Glomerular visceral epithelial cell (primary cell): ENCODE measurements at regions not wholly inside any gene's neighbourhood (a gene's known extent, or its start where the extent isn't known, plus 50 kb on each side); places are given as distances from the start of the nearest gene placed in this dataset.
A peak's percentile ranks its signal among the peaks of the same experiment; 100 is the strongest.
"Not testable (repeated sequence)": the region's sequence is repeated elsewhere in the genome, so short reads cannot be mapped to it uniquely, and the experiment has no call there.

ENCODE experiments used
- DNase-seq: peaks from one replicate; pipeline ENCODE4 v3.0.0-alpha.2; 2016; ENCODE audit errors: extremely low spot score

DNA sequence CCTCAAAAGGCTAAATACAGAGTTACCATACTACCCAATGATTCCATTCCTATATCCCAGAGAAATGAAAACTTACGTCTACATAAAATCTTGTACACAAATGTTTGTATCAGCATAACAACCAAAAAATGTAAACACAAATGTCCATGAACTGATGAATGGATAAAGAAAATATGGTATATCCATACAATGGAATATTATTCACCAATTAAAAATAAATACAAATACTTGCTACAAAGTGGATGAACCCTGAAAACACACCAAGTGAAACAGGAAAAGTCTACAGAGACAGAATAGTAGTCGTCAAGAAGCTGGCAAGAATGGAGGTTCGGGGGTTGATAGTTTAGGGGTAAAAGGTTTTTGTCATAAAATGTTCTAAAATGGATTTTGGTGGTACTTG lies 54.0 kb upstream of the ANKRD28 start:
- DNase-seq, result no peak

- DNase-seq, result peak; percentile 33
Measured at GRCh38 chr3:15858547-15859506, 61.0 kb upstream of the ANKRD28 start.

DNA sequence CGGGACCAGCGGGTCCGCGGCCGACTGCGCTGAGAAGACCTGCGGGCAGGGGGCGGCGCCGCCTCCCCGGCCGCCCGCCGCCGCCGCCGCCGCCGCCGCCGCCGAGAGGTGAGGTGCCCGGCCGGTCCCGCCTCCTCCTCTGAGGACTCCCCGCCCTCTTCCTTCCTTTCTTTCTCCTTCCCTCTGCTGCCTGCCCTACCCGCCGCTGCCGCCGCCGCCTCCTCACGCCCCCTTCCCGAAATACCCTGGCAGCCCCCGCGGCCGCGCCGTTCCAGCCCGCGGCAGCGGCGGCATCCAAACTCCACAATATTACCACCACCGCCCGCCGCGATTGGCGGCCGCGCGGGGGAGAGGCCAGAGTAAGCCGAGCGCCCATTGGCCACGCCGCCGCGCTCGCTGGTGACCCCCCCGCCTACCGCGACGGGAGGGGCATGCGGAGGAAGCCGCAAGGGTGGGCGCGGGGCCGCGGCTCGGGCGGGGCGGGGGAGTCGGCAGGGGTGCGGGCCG lies 61.8 kb upstream of the ANKRD28 start:
- DNase-seq, result peak; percentile 89

DNA sequence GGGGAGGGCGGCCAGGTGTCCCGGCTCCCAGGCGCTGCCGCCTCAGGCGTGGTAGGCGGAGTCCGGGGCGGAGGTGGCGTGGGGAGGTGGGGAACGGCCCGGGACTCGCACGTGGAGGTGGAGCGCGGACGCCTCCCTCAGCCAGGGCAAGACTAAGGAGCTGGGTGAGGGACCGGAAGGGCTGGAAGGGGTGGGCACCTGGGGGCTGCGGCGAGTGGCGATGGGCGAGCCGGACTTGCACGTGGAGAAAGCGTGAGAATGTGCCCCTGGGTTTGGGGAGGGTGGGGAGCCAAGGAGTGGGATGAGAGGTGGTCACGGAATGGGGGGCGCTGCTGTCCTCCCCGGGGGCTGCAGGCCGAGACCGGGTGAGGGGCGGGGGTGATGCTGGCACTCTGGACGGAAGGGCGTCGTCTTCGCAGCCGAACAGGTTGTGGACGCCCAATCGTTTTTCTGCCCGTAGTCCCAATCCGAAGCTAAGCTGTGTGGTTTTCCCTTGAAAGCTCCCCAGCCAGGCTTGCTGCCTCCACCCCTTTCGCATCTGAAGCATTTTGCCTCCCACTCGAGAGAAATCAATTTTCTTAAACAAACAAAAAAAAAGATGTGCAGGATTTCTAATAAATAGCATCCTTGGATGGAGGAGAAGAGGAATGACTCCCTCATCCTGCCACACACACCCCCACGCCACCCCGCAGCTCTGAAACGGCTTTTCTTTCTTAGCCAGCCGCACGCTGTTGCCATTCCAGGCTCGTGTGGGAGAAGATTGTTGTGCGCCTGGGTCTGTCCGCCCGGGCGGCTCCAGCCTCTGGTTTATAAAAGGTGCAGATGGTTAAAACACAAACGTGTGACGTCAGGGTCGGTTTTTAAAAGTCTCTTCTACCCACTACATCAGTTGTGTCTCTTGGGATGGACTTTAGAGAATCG lies 62.5 kb upstream of the ANKRD28 start:
- DNase-seq, result peak; percentile 44

DNA sequence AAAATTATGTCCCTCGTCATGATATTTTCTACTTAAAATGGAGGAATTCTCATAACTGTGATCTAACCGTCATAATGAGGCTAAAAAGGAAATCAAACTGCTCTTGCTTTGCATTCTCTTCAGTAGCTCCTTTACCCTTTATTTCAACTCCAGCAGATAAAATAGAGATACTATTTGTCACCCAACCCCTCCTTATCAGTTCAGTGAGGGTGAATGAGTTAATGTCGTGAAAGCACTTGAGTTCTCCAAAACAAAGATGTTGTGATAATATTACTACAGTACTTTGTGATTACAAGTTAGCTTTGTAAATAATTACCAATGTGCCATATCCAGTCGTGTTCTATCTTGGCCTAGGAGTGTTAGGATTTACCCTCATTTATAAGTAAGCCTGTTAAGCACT lies 63.4 kb upstream of the ANKRD28 start:
- no peak for DNase-seq

DNA sequence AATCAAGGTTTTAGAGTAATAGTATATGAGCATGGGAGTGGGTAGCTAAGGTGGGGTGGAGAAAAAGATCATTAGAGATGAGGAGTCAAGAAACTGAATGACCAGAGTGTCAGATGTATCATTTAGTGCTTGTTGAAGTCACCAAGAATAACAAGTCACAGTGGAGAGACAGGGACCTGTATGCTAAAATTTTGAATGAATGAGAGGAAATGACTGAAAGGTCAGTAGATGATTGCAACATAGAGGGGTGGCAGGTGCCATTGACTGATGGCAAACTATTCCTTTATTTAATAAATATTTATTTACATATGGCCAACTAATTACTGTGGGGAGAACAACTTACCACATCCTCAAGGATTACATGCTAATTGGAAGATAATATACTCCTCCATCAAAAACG lies 75.0 kb upstream of the ANKRD28 start:
- no peak for DNase-seq

GRCh38 chr3:15873415-15873814 lies 75.6 kb upstream of the ANKRD28 start:
- no peak for DNase-seq

GRCh38 chr3:15875016-15875689 lies 77.4 kb upstream of the ANKRD28 start:
- DNase-seq, result peak; percentile 8

DNA sequence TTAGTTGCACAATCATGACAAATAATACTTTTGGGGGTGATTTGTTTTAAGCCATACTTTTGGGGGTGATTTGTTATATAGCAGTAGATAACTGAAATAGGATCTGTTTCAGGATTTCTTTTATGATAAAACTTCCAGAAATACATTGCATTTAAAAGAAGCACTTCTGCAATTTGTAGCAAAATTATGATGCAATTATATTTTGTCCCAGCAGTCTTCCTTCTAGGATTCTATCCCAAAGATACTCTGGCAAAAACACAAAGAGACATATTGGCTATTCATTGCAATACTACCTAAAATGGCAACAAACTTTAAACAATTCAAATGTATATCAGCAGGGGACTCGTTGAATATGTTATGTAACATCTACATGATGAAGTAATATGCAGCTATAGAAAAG lies 78.9 kb upstream of the ANKRD28 start:
- DNase-seq, result no peak

DNA sequence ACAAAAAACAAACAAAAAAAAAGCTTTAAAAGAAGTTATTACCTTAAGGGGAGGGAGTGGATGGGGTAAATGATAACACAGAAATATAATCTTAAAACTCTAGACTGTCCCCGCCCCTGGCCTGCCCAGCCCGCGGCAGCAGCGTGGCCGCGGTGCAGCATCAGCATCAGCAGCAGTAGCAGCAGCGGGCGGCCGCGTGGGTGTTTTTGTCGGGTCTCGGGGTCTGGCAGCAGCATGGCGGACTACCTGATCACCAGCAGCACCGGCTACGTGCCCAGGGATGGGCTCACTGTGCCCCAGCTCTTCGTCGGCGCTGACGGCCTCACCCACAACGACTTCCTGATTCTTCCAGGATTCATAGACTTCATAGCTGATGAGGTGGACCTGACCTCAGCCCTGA lies 80.0 kb upstream of the ANKRD28 start:
- DNase-seq, result no peak

DNA sequence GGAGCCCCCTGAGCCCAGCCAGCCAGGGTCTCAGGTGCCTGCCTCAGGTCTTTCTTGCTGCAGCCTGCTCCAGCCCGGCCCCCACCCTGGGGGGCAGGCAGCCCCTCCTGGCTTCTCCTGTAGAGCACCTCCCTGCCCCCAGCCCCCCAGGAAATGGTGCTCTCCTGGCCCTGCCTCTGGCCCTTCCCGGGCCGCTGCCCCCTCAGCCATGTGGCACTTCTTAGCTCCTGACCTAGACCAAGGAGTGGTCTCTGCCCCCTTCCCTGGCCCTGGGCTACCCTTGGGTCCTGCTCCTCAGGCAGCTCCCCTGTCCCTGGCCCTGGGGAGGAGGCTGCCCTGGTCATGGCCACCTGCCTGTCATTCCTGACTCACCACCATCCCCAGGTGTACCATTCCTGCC lies 82.0 kb upstream of the ANKRD28 start:
- DNase-seq, result not testable (repeated sequence)

DNA sequence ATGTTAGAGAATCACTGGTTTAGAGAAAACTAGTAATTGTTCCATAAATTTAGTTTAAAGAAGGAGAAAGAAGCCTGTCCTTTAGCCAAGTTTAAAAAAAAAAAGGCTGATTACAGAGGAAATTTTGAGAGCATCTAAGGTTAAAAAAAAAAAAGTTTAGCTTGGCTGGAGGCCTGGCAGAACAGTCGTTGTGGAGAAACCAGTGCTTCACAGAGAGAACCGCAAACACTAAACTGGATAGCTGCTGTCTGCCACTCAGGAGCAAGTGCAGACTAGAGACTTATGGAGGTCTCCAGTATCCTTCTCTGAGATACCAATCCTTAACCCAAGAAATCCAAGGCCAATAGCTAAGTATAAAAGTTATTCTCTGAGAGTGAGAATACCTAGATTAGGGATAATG lies 84.8 kb upstream of the ANKRD28 start:
- DNase-seq, result no peak

- no peak for DNase-seq
Measured at GRCh38 chr3:15884132-15884531, 86.4 kb upstream of the ANKRD28 start.

DNA sequence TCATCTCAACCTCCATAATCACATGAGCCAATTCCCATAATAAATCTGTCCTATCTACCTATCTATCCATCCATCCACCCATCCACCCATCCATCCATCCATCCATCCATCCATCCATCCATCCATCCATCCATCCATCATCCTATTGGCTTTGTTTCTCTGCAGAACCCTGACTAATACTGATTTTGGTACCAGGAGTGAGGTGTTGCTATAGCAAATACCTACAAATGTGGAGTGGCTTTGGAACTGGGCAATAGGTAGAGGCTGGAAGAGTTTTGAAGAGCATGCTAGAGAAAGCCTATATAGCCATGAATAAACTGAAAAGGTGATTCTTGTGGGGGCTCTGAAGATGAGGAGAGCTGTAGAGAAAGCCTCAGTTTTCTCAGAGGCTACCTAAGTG lies 88.7 kb upstream of the ANKRD28 start:
- no peak for DNase-seq

GRCh38 chr3:15887261-15887660 lies 89.5 kb upstream of the ANKRD28 start:
- no peak for DNase-seq

GRCh38 chr3:15889936-15890335 lies 92.2 kb upstream of the ANKRD28 start:
- DNase-seq, result no peak

- DNase-seq, result peak; percentile 82
Measured at GRCh38 chr3:15892311-15893227, 94.8 kb upstream of the ANKRD28 start.

DNA sequence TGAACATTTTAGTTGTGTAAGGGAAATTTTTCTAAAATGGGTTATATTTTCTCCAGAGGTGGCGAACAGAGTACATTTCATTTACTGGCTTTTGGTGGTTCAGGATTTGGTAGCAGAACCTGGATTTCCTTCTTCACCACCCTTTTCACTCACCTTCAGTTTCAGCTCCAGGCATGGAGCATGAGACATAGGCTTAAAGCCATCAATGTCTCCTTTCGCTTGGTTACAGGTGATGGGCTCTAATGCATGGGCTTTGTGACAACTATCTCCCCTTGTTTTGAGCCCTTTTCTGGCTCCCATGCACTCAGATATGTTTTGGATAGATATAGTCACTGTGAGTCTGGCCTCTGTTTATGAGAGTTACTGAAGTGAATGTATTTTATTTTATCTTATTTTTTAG lies 96.6 kb upstream of the ANKRD28 start:
- no peak for DNase-seq

GRCh38 chr3:15896500-15896899 lies 98.7 kb upstream of the ANKRD28 start:
- no peak for DNase-seq

DNA sequence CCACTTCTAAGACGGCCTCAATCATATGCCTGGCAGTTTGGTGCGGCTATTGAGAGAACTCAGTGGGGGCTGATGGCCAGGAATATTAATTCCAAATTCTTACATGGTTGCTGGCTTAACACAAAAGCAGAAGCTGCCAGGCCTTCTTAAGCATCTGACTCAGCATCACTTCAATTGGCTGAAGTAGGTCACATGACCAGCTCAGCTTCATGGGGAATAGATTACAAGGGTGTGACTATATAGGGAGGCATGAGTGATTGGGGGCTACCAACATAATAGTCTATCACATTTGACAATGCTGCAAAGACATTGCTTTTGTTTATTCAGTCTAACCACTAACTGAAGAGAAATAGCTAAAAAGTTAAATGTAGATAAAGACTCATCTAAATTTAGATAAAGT lies 101.6 kb upstream of the ANKRD28 start:
- peak; percentile 30 for DNase-seq

GRCh38 chr3:15903164-15903563 lies 105.4 kb upstream of the ANKRD28 start:
- DNase-seq, result no peak
